ENCODE measurements at regions not wholly inside any gene's neighbourhood (a gene's known extent, or its start where the extent isn't known, plus 50 kb on each side); places are given as distances from the start of the nearest gene placed in this dataset.
A peak's percentile ranks its signal among the peaks of the same experiment; 100 is the strongest.

GRCh38 chr2:62309465-62310091 is 113.7 kb downstream of the B3GNT2 start (continued):
- TF ChIP-seq HBP1 (CRISPR knock-in tag; IDR thresholded peaks at IDR 0.05): no peak
- peak; percentile 15 to 69 for TF ChIP-seq E2F6 (IDR thresholded peaks at IDR 0.05; ENCODE audit: borderline replicate concordance in 1 of 2, extremely low read depth in 1 of 2, insufficient read depth in 1 of 2, insufficient read length in 1 of 2, low read depth in 1 of 2, low read length in 1 of 2, poor library complexity in 1 of 2, severe bottlenecking in 1 of 2)
- TF ChIP-seq ZNF589 (CRISPR knock-in tag; IDR thresholded peaks at IDR 0.05; ENCODE audit: low read depth): peak; percentile 49; the same call in 1 of the 2 replicates
- TF ChIP-seq RUNX1 (IDR thresholded peaks at IDR 0.05; ENCODE audit: low read depth): no peak
- no peak for TF ChIP-seq CTCFL (IDR thresholded peaks at IDR 0.05; ENCODE audit: borderline replicate concordance, insufficient read depth, low read depth, low read length, poor library complexity, severe bottlenecking)
- TF ChIP-seq MAX (CRISPR knock-in tag; IDR thresholded peaks at IDR 0.05): peak; percentile 75
- TF ChIP-seq ZNF592 (IDR thresholded peaks at IDR 0.05): peak; percentile 95
- TF ChIP-seq BHLHE40 (IDR thresholded peaks at IDR 0.05; ENCODE audit: low read length): peak; percentile 37; the same call in 1 of the 2 replicates
- peak in 1 of 2 experiments; percentile 69; a peak in 2 of 4 replicates for TF ChIP-seq ZNF639 (CRISPR knock-in tag; conservative IDR thresholded peaks at IDR 0.05 in 1 of 2, IDR thresholded peaks at IDR 0.05 in 1 of 2)
- peak; percentile 42; the same call in 1 of the 2 replicates for TF ChIP-seq DMBX1 (CRISPR knock-in tag; IDR thresholded peaks at IDR 0.05; ENCODE audit: borderline replicate concordance)
- TF ChIP-seq ZBTB17 (CRISPR knock-in tag; IDR thresholded peaks at IDR 0.05): 0 out of 2 replicates have a peak, but pooled peaks have one; percentile 13
- no peak for TF ChIP-seq CBX2 (IDR thresholded peaks at IDR 0.05; ENCODE audit: insufficient read depth, low read length, poor library complexity, severe bottlenecking)
